BE2C (cell line): ENCODE measurements at regions not wholly inside any gene's neighbourhood (a gene's known extent, or its start where the extent isn't known, plus 50 kb on each side); places are given as distances from the start of the nearest gene placed in this dataset.
"Not testable (repeated sequence)": the region's sequence is repeated elsewhere in the genome, so short reads cannot be mapped to it uniquely, and the experiment has no call there.

Experiments used
- DNase-seq: peaks from one replicate; pipeline ENCODE4 v3.0.0-alpha.2; 2020
- H3K27me3 ChIP-seq: fragments of 250-450 bp; sonication (Bioruptor Pico); 2 replicates; pipeline ENCODE4 v1.5.1; 2020; ENCODE audit warnings: mild to moderate bottlenecking
- H3K36me3 ChIP-seq: fragments of 250-450 bp; sonication (Bioruptor Pico); 2 replicates; pipeline ENCODE4 v1.5.1; 2020; ENCODE audit warnings: mild to moderate bottlenecking
- H3K4me1 ChIP-seq: fragments of 250-450 bp; sonication (Bioruptor Pico); 2 replicates; pipeline ENCODE4 v1.5.1; 2020
- H3K4me3 ChIP-seq: 2 replicates; pipeline ENCODE4 v1.5.1; 2011; ENCODE audit warnings: low read depth, low read length
- H3K9me3 ChIP-seq: fragments of 250-450 bp; sonication (Bioruptor Pico); 2 replicates; pipeline ENCODE4 v1.5.1; 2020
- CTCF ChIP-seq: IDR thresholded peaks from 2 replicates; pipeline ENCODE4 v1.5.1; 2012; ENCODE audit warnings: mild to moderate bottlenecking, low read depth, low read length

- H3K4me3 ChIP-seq: no peak overlapping the region
- no peaks in the 10 kb centered on the region; the same call in 1 of the 2 replicates for H3K9me3 ChIP-seq
- no peak for TF ChIP-seq CTCF
- peaks cover 20% of the 10 kb centered on the region for H3K4me1 ChIP-seq
- peak; percentile 63 for DNase-seq
- H3K36me3 ChIP-seq: no peaks in the 10 kb centered on the region
- no peaks in the 10 kb centered on the region for H3K27me3 ChIP-seq
Measured at GRCh38 chr5:74389531-74390305, 250.8 kb downstream of the ENC1 start.

GRCh38 chr5:74388411-74388810 lies 252.1 kb downstream of the ENC1 start:
- not testable (repeated sequence) for H3K4me3 ChIP-seq, DNase-seq, H3K27me3 ChIP-seq, H3K9me3 ChIP-seq, H3K36me3 ChIP-seq
- peaks cover 28% of the 10 kb centered on the region for H3K4me1 ChIP-seq

GRCh38 chr5:74386571-74387334 lies 253.8 kb downstream of the ENC1 start:
- DNase-seq: no peak
- peaks cover 29% of the 10 kb centered on the region for H3K4me1 ChIP-seq
- no peaks in the 10 kb centered on the region for H3K9me3 ChIP-seq
- H3K36me3 ChIP-seq: no peaks in the 10 kb centered on the region
- H3K27me3 ChIP-seq: no peaks in the 10 kb centered on the region
- H3K4me3 ChIP-seq: no peak overlapping the region
- TF ChIP-seq CTCF: no peak

- no peak for TF ChIP-seq CTCF
- no peaks in the 10 kb centered on the region for H3K27me3 ChIP-seq
- H3K9me3 ChIP-seq: no peaks in the 10 kb centered on the region
- H3K36me3 ChIP-seq: no peaks in the 10 kb centered on the region
- H3K4me3 ChIP-seq: no peak overlapping the region
- DNase-seq: no peak
- H3K4me1 ChIP-seq: peaks cover 27% of the 10 kb centered on the region
Measured at GRCh38 chr5:74384851-74385250, 255.7 kb downstream of the ENC1 start.

- no peaks in the 10 kb centered on the region for H3K9me3 ChIP-seq
- no peaks in the 10 kb centered on the region for H3K27me3 ChIP-seq
- peaks cover 20% of the 10 kb centered on the region for H3K4me1 ChIP-seq
- no peaks in the 10 kb centered on the region for H3K36me3 ChIP-seq
- no peak for TF ChIP-seq CTCF
- peak; percentile 60 for DNase-seq
- H3K4me3 ChIP-seq: no peak overlapping the region
Measured at GRCh38 chr5:74382987-74383593, 257.4 kb downstream of the ENC1 start.

- DNase-seq: no peak
- Histone ChIP-seq H3K4me1 (peaks cover 20% of the 10 kb centered on the region), H3K4me3 (no peak overlapping the region), H3K27me3 (no peaks in the 10 kb centered on the region), H3K36me3 (no peaks in the 10 kb centered on the region), H3K9me3 (no peaks in the 10 kb centered on the region)
- TF ChIP-seq CTCF: no peak
Measured at GRCh38 chr5:74382123-74382855, 258.2 kb downstream of the ENC1 start.
